NCI-H2171 treated with DMSO at 0.1 percent for 48 hours (cell line): ENCODE measurements at regions not wholly inside any gene's neighbourhood (a gene's known extent, or its start where the extent isn't known, plus 50 kb on each side); places are given as distances from the start of the nearest gene placed in this dataset.
A peak's percentile ranks its signal among the peaks of the same experiment; 100 is the strongest.

Experiments used
- DNase-seq: peaks from one replicate; lab custom pipeline; 2025; lab: John Stamatoyannopoulos, UW

DNA sequence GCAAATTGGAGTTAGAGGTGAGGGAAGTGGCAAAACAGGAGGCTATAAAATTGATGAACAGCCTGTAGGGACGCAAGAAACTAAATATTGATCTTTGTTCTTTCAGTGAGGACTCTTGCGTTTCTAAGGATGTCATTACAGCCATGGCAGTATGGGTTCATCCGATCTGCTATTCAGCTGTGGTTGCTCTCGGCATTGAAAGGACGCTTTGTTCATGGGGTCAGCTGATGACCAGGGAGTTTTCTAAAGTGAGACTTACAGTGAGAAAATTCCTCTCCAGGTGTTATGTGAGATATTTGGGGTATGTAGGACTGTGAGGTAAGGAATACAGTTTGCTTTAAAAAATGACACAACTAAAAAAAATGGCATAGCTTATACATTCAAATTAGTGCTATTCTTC is 52.7 kb upstream of the PELI1 start:
- no peak for DNase-seq

DNA sequence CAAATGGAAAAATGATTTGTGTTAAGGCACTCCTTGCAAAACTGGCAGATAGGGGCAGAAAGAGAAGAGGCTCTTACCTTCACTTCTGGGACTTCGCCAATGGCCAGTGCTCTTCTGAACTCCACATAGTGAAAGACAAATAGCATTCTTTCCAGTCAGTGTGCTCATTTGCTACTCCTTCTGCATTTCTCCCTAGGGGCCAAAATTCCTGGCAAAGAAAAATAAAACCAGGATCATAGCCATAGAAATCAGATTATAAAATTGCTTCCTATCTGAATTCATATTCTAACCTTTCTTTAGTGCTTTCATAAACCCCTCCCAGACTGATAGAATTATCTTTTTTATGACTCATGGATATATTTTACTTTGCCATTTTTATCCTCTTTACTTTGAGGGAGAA is 56.9 kb upstream of the PELI1 start:
- DNase-seq: no peak

DNA sequence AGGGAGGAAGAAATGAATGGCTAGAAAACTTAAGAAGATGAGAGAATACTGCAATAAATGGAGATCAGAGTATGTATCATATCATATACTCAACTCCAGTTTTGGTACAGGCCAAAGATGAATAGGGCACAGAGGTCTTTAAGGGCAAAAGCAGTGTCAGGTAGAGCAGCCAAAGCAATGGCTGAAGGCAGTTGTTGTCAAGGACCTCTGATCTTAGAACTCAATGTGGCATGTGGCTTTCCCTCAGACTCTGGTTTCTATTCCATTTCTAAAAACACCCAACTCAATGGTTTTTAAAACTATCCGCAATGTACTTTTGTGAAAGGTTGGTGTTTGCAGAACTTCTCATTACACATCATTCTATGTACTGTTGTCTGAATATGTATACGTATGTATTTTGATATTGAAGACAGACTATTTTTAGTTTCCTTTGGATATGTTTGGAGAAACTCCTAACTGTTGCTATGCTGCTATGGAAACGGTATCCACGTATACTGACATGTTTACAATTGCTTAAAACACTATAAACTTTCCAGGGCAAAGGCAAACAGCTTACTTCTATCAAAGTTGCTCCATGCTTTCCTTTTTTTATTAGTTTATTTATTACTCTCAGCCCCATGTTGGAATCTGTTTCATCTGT is 58.1 kb upstream of the PELI1 start:
- DNase-seq: no peak

DNA sequence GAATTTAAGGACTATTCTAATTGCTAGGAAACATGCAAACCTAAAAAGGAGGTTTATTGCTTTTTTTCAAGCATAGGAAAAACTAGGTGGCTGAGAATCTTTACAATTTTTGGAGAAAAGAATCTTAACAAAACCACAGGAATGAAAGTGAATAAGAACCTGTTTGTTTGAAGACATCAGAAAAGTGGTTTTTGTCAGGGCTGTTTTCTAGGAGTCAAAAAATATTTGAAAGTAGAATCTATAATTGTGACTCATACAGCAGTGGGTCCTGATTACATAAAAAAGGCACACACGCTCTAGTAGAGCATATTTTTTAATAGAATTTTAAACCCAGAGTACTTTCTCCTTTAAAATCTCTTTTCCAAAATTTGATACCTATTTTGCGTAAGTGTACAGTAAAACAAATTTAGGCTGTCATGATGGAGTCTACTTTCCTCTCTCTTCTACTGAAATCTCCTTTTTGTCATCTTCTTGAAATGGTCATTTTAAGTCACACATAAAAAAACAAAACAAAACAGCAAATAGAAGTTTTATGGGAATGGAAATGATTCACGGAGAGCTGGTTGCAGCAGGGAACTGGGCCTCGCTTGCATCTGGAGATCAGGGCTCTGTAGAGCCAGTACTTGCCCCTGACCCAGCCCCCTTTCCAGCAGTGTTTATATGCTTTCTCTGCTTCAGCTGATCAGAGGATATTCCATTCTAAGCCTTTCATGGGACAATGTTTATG is 59.1 kb upstream of the PELI1 start:
- no peak for DNase-seq

DNA sequence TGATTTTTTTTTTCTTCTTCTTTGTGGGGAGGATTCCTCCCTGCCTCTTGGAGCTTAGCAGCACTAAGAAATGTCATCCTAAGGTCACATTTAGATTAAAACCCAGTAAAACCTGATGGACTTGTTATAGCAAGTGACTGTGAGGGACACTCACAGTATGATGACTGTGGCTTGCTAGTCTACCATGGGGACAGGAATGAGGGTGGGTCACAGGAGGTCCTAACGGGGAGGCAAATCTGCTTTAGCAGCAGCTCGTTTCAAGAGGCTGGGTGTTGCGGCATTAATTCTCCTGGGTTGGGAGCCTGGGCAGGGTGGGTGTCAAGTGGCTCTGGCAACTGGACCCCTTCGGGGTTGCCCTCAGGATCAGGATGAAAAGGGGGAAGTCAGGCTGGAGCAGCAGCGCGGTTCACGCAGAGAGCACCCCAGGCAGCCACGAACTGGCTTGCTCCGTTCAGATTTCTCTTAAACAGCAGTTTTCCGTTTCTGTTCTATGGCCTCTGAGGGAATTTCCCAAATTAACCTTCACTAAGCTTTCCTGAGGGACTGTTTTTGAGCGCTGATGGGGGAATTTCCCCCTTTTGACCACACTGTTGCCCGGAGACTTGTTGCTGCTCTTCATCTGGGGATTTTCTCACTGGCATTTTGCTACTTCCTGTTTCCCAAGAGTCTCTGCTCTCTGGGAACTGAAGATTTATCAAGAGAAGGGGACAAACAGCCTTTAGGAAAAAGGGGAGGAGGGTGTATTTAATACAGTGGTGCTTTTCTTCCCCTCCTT is 59.8 kb upstream of the PELI1 start:
- no peak for DNase-seq

DNA sequence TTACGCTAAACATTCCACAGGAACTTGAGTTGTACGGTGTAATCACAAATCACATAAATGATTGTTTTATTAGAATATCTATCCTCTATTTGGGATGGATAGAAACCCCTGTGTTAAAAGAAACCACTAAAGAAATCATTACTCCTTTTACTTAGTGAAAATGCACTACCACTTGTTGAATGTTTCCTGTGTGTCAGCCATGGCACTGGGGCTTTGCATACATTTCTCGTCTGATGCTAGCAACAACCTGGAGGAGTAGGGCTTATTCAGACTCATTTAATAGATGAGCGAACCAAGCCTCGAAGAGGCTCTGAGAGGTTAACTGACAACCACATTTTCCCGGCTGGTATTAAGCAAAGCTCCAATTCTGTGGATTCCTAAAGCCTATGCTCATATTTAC is 60.5 kb upstream of the PELI1 start:
- no peak for DNase-seq

DNA sequence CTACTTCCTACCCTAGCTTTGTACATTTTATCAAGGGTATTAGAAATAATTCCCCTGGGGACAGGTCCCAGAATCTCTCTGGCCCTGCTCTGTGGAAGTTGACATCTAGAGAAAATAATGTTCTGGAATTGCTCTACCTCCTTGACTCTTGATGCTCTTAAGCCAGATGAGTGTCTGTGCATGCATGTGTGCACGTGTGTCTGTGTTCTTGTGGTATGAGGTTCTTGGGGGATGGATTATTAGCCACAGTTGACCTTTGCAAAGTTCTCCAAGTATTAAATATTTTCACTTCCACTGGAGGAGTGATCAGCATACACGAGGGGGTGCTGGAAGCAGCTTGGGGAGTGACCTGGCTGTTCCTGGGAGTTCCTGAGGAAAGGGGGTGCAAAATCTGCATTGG is 61.2 kb upstream of the PELI1 start:
- DNase-seq: no peak

DNA sequence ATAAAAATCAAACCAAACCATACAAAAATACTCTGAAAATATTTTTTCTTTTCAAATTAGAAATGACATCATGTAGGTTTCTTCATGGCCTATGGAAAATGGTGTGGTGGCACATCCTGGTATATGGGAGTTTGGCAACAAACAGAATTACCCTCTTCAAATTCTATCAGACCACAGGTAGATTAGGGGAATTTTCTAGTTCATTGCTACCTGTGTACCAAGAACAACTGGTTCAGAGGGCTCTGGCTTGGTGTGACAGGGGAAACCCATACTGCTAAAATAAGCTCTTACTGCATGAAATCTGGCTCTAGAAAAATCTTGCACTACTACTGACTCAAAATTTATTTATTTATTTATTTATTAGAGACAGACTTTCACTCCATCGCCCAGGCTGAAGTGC is 63.4 kb upstream of the PELI1 start:
- no peak for DNase-seq

DNA sequence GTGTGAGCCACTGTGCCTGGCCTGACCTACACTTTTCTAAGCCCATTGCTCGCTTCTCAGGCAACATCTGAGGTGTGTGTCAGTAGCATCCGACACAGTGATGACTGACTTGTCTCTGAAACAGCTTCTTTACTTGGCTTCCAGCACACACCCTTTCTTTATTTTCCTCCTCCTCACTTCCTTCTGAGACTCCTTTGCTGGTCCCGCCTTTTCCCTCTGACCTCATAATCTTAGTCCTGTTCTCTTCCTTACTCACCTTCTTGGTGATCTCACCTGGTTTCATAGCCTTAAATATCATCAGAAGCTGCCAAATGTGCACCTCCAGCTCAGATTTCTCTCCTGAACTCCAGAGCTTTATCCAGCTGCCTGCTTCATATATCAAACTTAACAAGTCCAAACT is 66.6 kb upstream of the PELI1 start:
- DNase-seq: peak; percentile 46

DNA sequence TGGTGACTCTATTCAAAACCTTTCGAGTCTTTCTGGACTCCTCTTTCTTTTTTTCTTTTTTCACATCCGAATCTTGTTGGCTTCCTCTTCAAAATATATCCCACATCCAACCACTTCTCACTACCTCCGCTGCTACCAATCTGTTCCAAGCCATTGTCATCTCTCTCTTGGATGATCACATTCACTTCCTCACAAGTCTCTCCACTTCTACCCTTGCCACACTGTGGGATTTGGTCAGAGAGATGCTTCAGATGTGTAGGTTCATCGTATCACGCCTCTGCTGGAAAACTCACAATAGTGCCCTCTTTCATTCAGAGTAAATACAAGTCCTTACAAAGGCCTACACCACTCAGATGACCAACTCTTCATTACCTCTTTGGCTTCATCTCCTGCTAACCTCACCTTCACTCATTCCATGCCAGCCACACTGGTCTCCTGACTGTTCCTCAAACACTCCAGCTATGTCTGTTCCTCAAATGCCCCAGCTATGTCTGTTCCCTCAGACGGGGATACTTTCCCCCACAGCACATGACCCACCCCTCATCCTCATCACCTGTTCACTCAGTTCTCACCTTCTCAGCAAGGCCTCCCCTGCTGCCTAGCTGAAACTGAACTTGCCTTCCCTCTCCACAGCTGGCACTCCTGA is 67.2 kb upstream of the PELI1 start:
- DNase-seq: no peak

DNA sequence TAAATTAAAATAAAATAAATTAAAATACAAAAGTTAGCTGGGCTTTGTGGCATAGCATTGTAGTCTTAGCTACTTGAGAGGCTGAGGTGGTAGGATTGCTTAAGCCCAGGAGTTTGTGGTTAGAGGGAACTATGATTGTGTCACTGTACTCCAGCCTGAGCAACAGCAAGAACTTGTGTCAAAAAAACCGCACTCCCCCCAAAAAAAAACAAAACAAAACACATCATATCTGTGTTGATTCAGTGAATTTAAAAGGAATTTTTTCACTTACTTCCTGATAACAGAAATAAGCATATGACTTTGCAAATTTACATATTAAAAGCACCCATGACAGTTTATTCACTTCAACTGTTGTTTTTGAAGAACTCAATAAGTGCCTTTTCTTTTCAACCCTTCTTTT is 68.1 kb upstream of the PELI1 start:
- no peak for DNase-seq

DNA sequence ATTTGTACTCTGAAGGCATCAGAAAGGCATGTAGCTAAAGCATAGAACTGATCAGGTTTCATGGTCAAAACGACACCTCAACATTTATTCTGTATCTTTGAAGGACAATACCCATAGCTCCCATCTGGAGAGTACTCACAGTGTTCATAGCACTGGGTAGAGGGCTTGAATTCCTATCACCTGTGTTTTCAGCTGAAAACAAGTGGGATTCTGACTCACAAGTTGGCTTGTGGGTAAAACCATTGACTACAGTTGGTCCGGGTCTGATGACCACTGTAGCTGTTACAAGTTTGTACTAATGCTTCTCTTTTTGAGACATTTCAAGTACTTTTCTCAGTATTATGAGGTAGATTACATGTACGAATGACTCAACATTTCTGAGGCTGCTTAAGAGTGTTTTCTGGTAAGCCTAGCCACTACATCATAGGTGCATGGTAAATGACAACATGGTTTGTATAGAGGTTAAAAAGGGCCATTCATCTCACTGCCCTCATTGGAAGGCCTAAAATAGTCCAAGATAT is 68.6 kb upstream of the PELI1 start:
- DNase-seq: no peak

DNA sequence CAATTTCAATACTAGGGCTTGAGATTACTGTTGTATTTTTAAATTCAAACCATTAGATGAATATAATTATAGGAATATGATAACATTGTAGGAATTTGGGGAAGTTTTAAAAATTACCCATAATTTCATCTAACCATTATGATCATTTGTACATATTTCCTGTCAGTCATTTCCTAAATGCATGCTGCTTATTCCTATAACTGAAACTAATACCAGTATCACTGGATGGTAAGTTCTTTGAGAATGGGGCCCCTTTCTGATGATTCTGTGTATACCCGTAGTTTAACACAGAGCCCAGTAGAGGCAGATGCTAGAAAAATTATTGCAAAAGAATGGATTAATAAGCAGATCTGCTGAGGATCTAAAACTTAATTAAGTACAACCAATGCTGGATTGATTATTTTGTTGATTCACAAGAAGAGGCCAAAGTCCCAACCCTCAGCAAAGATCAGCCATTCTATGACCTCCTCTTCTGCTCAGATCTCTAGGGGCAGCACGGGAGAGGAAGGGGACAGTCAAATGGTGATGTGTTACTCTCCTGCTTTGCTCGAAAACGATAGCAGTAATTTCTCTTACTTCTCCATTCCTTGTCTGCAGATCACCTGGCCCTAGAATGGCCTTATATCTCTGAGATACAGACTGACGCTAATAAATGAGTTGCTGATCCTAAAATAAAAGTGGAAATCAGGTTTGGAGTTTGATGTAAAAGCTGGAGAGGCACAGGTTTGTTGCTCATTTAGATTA is 69.5 kb upstream of the PELI1 start:
- DNase-seq: no peak

DNA sequence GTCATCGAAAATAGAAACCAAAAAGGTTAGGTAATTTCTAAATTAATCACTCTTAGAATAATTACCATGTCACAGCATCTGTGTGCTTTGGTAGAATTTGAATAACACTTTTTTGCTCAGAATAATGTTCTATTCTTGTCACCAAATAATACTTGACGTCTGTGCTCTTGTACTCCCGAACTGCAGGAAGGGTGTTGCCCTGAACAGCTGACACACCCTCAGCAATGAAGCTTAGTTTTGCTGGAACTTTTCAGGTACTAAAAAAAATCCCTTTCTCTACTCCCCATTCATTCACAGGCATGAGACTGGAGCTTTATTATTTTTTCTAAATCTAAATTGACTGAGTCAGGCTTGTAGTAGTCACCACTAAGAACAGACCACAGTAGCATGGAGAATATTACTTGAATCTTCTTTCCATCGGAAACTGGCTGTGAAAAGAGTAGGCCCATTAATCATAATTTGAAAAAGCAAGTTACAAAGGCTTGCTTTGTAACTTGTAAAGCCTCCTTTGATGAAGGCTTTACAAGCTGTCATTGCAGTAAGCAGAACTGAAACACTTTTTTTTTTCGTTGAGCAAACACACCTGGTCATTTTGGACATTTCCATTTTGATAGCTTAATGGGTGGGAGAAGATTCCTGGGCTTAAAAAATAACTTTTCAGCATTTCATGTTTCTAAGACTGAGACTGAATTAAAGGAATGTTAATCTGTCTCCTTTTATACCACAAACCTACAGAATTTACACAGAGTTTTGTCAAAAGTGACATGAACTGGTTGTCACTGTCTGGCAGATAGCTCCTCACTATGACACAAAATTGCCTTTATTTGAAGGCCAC is 70.3 kb upstream of the PELI1 start:
- no peak for DNase-seq

DNA sequence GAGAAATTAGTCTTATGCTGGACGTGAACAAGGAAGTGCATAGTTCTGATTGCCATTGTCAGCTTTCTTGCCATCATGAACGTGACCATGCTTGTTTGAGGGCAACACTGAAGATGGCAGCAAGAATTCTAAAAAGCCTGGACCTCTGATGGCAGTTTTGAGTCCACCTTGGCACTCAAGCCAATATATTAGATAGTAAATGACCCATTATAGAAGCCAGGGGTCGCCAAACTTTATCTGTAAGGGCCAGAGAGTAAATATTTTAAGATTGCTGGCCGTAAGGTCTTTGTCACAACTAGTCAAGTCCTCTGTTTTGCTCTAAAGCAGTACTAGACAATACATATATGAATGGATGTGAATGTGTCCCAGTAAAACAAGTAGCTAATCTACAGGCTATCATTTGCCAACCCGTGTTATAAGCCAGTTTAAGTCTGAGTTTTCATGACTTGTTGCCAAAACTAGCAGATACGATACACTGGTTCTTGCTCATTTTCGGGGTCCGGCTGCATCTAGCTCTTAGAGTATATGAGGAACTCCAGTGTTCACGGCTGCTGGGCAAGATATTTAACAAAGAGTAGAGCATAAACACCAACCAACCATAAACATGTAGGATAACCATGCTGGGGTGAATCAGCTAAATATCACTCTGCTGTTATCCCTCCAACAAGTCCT is 73.1 kb upstream of the PELI1 start:
- no peak for DNase-seq

DNA sequence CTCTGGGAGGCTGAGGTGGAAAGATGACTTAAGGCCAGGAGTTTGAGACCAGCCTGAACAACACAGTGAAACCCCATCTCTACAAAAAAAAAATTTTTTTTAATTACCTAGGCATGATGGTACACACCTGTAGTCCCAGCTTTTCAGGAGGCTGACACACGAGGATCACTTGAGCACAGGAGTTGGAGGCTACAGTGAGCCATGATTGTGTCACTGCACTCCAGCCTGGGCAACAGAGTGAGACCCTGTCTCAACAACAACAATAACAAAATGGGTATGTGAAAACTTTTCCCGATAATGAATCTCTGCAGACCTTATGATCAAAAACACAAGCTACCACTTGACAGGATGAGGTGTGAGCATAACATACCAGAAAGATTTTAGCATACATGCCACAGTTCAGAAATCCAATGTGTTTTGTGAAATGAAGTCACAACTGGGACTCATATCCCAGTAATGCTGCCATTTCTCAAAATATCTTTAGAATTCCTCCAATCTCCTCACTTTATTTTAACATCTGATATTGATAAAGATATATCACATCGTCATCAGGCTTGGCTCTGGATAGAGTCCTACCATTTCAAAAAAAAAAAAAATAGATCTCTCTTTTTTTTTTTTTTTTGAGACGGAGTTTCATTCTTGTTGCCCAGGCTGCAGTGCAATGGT is 74.0 kb upstream of the PELI1 start:
- DNase-seq: no peak

DNA sequence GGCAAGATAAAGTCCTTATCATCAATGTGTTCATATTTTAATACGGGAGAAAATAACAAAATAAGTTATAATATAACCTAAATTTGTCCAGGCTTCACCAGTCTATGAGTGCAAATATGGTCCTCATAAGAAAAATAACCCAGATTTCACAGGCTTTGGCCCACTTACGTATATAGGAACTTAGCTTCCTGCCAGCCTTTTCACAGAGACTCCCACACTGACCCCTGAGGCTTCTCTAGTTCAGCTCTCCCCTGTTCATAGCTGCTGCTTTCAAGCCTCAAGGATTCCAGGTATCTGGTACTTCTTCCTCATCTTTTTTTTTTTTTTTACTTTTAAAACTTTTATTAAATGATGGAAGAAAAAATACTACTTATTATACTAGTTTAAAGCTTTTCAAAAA is 74.9 kb upstream of the PELI1 start:
- DNase-seq: no peak

DNA sequence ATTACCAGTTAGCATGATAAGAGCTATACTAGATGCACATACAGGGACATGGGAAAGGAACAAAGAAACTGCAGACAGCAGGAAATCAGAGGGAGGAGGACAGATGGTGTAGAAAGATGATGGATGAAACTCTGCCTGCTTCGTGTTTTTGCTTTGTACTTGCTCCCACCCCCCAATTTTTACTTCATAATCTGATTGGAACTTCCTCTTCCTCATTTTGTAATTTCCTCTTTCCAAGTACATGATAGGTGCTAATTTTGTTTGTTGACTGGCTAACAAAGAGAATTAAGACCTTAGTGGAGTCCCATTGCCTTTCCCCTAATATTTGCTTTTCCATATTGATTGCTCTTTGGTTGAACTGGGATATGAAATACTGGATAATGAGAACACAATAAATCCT is 76.0 kb upstream of the PELI1 start:
- DNase-seq: no peak

DNA sequence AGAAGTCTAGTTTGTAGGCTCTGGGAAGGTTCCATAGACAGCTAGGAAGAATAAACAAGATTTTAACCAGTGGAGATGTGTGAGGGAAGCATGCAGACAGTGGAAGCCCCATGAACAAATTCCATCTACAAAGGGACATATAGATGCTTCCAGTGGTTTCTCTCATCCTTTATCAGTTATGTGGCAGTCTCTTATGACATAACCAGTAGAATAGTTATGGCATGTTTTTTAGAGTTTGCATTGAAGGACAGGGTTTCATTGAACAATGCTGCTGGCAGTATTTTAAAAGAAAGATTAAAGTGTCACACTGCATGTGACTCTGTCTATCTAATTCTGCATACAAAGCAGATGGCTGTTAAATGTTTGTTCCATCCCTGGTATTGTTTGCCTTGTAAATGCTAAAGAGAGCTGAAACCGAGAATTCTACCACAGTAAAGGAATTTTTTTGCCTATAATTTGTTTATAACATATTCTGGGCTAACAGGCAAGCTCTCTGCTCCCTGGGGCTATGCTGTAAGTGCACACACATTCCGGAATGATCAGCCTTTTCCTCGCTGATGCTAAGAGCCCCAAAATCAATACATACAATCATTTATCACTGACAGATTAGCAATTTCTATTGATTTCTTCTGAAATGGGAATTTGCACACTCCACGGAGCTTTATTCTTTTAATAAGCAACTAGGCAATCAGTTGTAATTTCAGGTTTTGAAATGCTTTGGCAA is 76.8 kb upstream of the PELI1 start:
- DNase-seq: no peak
